ENCODE measurements at regions not wholly inside any gene's neighbourhood (a gene's known extent, or its start where the extent isn't known, plus 50 kb on each side); places are given as distances from the start of the nearest gene placed in this dataset.

- TF ChIP-seq, protein P1, sequence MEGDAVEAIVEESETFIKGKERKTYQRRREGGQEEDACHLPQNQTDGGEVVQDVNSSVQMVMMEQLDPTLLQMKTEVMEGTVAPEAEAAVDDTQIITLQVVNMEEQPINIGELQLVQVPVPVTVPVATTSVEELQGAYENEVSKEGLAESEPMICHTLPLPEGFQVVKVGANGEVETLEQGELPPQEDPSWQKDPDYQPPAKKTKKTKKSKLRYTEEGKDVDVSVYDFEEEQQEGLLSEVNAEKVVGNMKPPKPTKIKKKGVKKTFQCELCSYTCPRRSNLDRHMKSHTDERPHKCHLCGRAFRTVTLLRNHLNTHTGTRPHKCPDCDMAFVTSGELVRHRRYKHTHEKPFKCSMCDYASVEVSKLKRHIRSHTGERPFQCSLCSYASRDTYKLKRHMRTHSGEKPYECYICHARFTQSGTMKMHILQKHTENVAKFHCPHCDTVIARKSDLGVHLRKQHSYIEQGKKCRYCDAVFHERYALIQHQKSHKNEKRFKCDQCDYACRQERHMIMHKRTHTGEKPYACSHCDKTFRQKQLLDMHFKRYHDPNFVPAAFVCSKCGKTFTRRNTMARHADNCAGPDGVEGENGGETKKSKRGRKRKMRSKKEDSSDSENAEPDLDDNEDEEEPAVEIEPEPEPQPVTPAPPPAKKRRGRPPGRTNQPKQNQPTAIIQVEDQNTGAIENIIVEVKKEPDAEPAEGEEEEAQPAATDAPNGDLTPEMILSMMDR (IDR thresholded peaks at IDR 0.05; ENCODE audit: insufficient read depth, low read depth, low read length), result no peak
- ChIA-PET POLR2A (no interaction called here), CTCF (interaction anchor here (0.7 kb wide), 1 partner anchor 370 kb away, joined by 3 read pairs; no protein-coding TSS in a partner anchor)
- no peaks in the 10 kb centered on the region; the same call in 1 of the 2 replicates for H3K27me3 ChIP-seq (ENCODE audit: control insufficient read depth, insufficient read depth, low read length)
- H3K36me3 ChIP-seq (ENCODE audit: control insufficient read depth, insufficient read depth, low read length), result no peaks in the 10 kb centered on the region
- H3K4me3 ChIP-seq (ENCODE audit: low read depth, low read length), result no peak overlapping the region
- DNase-seq (ENCODE audit: low read depth), result no peak
Observed at GRCh38 chr10:123952099-123952498, 60.5 kb upstream of the CPXM2 start.

DNA sequence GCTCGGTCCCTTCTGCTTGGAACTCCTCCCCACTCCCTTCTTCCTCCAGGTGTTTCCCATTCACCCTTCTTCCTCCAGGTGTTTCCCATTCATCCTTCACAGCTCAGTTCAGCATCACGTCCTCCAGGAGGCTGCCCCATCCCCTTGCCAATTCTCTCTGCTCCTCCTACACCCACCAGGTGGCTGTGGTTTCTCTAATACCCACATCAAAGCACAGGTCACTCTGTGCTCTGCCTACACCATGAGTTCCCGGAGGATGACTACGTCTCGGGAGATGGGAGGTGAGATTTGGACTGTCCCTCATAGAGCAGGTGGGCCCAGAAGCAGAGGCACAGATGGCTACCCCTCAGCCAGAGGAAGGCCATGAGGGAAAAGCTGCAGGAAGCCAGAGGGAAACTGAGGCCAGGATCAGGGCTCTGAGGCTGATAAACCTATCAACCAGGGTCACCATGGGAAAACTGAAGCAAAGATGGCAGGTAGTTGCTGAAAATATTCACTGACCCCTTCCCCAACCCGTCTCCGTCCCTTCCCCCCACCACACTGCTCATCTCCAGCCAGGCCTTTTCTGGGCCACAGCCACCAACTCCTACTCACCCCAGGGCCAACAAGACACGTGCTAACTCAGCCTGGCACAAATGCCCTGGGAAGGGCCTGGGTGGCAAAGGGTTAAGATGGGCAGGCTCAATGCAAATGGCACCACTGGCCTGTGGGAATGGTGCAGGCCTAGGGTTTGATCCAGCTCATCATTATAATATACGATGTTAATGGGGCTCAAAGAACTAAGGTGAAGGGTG lies 56.6 kb upstream of the CPXM2 start:
- TF ChIP-seq, protein P1 (IDR thresholded peaks at IDR 0.05; ENCODE audit: insufficient read depth, low read depth, low read length), result no peak
- CTCF ChIA-PET, result interaction anchor here (0.9 kb wide), 1 partner anchor 19 kb away, joined by 3 read pairs; no protein-coding TSS in a partner anchor
- H3K27me3 ChIP-seq (ENCODE audit: control insufficient read depth, insufficient read depth, low read length), result no peaks in the 10 kb centered on the region; the same call in 1 of the 2 replicates
- DNase-seq (ENCODE audit: low read depth), result no peak
- no peak overlapping the region for H3K4me3 ChIP-seq (ENCODE audit: low read depth, low read length)
- no peaks in the 10 kb centered on the region for H3K36me3 ChIP-seq (ENCODE audit: control insufficient read depth, insufficient read depth, low read length)
- POLR2A ChIA-PET, result no interaction called here

DNA sequence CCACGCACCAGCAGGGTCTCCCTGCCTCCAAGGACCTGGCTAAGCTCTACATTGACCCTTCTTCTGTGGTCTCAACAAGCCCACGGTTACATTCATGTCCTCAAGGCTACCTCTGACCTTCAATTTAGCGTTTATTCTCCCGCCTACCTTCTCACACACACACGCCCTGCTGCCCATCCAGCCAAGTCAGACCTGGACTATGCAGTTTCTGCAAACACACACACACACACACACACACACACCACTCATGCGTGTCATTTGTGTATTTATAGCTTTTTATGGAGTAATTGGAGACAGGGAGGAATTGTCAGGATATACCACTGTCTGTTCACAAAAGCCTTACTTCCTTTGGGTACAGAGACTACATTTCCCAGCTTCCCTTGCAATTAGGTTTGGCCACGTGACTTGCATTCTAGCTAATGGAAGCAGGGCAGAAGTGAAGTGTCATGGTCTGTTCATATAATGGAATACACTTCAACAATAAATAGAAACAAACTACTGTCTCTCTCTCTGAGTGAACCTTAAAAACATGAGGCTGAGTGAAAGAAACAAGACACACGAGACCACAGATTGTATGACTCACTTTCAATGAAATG lies 53.8 kb upstream of the CPXM2 start:
- H3K27me3 ChIP-seq (ENCODE audit: control insufficient read depth, insufficient read depth, low read length), result no peaks in the 10 kb centered on the region
- ChIA-PET POLR2A (no interaction called here), CTCF (interaction anchor here (1.3 to 1.6 kb wide), 2 partner anchors 12 to 443 kb away, joined by 3 to 8 read pairs; no protein-coding TSS in a partner anchor)
- no peaks in the 10 kb centered on the region for H3K36me3 ChIP-seq (ENCODE audit: control insufficient read depth, insufficient read depth, low read length)
- DNase-seq (ENCODE audit: low read depth), result peak; percentile 53
- no peak overlapping the region for H3K4me3 ChIP-seq (ENCODE audit: low read depth, low read length)
- TF ChIP-seq, protein P1 (IDR thresholded peaks at IDR 0.05; ENCODE audit: insufficient read depth, low read depth, low read length), result no peak

DNA sequence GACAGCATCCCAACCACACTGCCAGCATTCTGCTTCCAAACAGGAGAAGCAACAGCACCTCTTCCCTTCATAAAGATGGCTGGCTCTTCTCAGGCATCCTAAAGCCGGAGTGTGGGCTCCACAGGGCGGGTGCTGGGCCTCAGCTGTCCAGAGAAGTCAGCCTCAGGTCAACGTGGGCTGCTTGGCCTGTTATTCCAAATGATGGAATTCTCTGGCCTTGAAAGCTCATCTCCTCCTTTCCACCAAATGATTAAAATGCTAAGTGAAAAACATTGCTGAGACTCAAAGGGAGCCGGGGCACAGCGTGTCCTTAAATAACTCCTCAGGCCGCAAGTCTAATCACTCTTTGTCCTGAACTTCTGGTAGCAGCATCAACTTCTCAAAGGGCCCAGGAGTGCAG lies 53.1 kb upstream of the CPXM2 start:
- Histone ChIP-seq H3K36me3 (ENCODE audit: control insufficient read depth, insufficient read depth, low read length) (no peaks in the 10 kb centered on the region), H3K4me3 (ENCODE audit: low read depth, low read length) (no peak overlapping the region), H3K27me3 (ENCODE audit: control insufficient read depth, insufficient read depth, low read length) (no peaks in the 10 kb centered on the region)
- TF ChIP-seq, protein P1 (IDR thresholded peaks at IDR 0.05; ENCODE audit: insufficient read depth, low read depth, low read length), result no peak
- DNase-seq (ENCODE audit: low read depth), result no peak
- POLR2A ChIA-PET, result no interaction called here
- CTCF ChIA-PET, result interaction anchor here (1.3 kb wide), 1 partner anchor 444 kb away, joined by 3 read pairs; no protein-coding TSS in a partner anchor

- DNase-seq (ENCODE audit: low read depth), result no peak
- Histone ChIP-seq H3K4me3 (ENCODE audit: low read depth, low read length) (no peak overlapping the region), H3K27me3 (ENCODE audit: control insufficient read depth, insufficient read depth, low read length) (no peaks in the 10 kb centered on the region), H3K36me3 (ENCODE audit: control insufficient read depth, insufficient read depth, low read length) (no peaks in the 10 kb centered on the region)
- TF ChIP-seq, protein P1 (IDR thresholded peaks at IDR 0.05; ENCODE audit: insufficient read depth, low read depth, low read length), result no peak
- ChIA-PET POLR2A (no interaction called here), CTCF (no interaction called here)
Observed at GRCh38 chr10:123943307-123943706, 51.7 kb upstream of the CPXM2 start.
